AG08396 (cell line): ENCODE measurements at regions not wholly inside any gene's neighbourhood (a gene's known extent, or its start where the extent isn't known, plus 50 kb on each side); places are given as distances from the start of the nearest gene placed in this dataset.

Experiments used
- DNase-seq: peaks from one replicate; pipeline ENCODE4 v3.0.0; 2012; ENCODE audit warnings: low spot score, mixed read lengths

DNA sequence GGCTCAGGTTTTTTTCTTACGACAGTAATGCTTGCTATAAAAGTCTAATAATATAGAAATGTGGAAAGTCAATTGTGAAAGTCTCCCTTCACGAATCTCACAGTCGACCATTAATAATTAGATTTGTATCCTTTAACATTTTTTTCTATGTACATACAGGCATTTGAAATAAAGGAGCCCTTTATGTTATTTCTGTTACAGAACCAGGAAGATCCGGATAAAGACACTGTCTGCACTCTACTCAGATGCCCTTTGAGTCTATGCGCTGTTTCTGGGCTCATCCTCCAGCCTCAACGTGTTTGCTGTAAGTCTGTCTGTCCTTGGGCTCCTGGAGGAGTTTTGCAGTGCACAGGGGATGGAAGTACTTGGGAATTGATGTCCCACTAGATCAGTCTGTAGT, 212.2 kb upstream of the ATP2B1 start:
- peak; percentile 8 for DNase-seq

DNA sequence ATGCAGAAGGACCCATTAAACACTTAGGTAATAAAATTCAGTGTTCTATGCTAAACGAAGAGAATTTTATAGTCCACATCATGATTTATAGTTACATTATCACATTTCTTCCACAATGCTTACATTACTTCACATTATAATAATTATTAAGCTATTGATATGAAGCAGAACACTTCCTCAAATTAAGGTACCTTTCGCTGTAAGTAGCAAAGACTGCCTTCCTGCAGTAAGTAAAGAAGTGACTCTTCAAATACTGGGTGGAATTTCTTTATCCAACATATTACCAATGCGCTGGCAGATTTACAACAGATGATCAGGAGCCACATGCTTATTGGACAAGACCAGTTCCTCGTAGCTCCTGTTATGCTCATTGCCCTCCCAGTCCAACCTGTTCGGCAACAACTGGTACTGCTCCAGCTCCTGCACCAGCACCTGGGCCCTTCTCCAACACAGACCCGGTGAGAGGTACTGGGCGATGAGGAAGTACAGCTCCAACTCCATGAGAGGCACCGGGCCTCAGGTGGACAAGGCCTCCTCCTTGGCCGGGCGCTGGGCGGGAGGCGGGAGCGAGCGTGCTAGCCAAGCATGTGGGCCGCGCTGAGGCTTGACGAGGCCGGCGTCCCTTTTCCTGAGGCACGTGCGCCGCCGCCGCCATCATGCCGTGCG, 210.7 kb upstream of the ATP2B1 start:
- no peak for DNase-seq

DNA sequence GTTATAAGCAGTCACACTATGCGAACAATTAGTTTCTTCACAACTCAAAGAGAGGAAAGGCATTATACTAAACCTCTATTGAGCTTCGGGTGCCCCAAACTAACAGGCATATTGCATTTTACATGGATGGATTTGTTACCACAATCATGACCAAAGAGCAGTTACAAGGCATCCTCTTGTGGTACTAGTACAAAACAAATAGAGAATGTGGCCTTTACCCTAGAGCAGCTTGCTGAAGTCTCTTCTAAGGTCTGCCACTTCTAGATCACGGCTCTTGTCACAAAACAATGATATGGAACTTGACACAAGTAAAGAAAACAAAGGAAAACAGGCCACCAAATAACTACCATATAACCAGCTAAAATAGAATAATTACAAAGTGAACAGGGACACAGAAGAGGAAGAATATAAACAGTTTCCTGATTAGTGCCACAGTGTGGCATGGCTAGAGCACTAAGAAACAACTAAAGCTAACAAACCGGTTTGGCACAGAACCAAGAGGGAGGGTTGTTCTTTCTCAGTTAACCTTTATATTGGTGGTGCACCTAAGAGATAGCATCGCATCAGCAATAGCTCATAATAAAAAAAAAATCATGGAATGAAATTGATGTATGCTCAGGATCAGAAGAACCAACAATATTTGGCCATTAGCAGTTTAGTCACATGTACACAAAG, 209.7 kb upstream of the ATP2B1 start:
- no peak for DNase-seq

DNA sequence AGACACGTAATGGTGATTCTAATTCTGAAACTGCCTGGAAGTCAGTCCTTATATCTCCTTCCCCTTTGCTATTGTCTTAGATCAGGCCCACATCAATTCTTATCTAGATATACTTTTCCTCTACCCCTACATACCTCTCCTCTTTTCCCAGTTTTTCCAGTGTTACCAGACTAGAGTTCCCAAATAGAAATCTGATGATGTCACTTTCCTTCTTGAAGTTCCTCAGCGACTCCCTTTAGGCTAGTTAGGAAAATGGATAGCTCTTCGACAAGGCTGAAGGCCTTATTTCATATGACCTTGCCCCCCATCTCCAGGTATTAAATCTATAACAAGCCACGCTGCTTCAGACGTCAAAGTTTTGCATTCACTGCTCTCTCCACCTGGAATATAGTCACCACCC, 201.1 kb upstream of the ATP2B1 start:
- DNase-seq: no peak

DNA sequence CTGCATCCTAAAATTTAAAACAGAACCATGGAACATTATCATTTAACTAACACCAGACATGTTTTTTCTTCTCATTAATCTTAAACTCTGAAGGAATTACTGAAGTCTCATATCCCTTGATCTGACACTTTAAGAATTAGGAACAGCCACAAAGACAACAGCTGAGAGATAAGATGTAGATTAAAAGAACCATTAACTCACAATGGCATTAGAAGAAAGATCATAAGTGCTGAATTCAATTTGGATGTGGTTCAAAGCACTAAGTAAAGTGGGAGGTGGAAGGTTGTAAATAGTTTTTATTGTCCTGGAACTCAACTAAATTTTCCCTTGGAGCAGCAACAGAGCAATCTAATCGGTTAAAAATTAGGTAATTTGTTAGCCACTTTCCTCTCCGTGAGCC, 199.0 kb upstream of the ATP2B1 start:
- no peak for DNase-seq

DNA sequence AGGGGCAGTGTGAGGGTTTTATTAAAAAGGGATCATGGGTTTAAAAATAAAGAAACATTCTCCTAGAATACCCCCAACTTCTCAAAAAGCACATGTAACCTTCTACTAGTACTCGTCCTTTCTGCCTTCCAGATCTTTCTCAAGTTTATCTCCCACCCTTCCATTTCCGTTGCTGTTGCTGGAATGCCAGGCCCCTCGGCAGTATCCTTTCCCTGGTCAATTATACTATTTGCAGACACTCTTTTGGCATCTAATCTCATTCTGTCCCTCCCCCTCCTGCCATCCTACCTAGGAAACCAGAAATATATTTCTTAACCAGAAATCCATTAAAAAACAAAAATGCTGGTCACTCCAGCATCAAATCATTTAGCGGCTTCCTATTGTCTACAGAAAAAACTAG, 198.2 kb upstream of the ATP2B1 start:
- no peak for DNase-seq

DNA sequence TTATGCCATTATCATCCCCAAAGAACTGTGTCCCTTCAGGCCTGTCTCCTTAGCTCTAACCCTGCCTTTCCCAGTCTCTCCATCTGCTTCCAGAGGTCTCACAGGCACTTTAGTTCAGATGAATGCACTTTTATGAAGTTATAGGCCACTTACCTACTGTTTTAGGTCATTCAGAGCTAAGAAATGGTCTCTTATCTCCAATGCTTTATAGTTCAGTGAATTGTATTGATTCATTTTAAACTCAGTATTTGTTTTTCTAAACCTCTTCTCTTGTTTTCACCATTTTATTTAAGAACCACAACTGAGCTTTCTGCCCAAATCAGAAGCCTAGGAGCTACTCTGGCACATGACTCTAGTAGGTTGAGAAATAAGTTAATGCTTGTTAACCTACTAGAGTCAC, 197.5 kb upstream of the ATP2B1 start:
- DNase-seq: no peak

DNA sequence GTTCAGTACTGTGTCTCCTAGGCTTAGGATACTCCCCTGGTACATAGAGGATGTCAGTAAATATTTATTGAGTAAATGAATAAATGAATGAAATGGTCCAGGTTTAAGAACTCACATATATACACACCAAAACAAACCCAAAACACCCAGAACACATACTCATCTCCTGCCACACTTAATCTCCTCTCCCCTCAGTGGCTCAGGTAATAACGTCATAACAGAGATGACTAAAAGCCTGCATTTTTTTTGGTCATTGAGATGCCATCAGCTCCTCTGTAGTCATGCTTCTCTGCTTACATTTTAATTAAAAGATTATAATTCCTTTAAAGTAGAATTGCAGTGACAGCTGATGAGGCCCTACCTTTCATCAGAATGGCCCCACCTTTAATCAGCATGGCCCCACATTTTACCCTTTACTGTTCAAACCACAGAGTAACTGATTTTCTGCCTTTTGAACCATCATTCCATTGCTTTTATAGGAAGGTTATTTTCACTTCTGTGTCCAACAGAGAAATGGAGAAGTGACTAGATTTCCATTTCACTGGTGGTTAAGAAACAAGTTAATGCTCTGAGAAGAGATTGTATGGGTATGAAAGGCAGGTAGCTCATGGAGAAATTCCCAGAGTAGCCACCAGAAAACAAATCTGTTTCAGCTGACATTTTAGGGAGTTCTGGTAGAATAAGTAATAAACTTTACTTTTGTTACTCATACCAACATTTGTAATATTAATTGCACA, 193.4 kb upstream of the ATP2B1 start:
- no peak for DNase-seq

DNA sequence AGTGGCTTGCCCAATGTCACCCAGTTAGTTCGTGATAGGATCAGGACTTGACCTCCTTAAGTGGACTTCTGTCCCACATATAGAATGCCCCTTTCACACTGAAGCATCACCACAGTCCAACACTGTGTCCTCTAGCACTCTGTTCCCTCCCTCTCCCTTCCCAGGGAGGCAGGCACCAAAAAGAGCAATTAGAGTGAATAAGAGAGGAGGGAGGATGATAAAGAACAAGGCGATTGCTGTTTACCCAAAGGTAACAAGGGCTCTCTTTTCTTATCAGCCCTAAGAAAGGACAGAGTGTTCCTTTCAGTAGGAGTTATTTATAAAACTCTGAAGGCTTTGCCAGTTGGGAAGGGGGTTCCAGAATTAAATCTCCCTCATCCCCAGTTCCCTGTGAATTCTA, 192.7 kb upstream of the ATP2B1 start:
- DNase-seq: no peak

DNA sequence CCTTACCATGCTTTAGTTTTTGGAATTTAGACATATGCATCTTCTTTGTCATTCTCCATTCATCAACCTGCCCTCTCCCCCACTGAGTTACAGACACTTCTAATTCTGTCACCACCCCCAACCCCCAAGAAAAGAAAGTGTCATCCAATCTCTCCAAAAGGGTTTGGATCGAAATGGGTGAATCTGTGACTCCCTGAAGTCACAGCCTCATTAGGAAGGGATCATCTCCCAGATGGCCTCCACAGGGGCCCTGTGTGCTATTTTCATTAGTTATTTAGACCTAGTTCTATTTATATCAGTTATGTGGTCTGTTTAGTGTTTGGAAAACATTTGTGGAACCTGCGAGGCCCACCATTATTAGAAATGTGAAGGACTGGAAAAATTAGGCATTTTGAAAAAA, 191.0 kb upstream of the ATP2B1 start:
- no peak for DNase-seq

DNA sequence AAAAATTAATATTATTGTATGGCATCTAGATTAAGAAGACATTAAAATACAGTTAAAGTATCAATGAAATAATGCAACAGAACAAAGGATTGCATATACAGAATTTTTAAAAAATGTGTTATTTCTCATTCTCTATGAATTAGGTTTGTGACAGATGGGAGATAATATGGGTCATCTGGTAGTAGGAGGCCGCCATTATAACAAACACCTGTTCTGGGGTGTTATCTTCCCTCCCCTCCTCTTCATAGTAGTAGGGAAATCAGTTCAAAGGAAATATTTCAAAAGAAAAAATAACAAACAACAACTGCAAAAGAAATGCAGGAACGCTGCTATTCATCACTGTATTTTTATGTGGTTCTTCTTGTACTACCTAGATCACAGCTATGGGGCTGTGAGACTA, 187.0 kb upstream of the ATP2B1 start:
- DNase-seq: no peak

DNA sequence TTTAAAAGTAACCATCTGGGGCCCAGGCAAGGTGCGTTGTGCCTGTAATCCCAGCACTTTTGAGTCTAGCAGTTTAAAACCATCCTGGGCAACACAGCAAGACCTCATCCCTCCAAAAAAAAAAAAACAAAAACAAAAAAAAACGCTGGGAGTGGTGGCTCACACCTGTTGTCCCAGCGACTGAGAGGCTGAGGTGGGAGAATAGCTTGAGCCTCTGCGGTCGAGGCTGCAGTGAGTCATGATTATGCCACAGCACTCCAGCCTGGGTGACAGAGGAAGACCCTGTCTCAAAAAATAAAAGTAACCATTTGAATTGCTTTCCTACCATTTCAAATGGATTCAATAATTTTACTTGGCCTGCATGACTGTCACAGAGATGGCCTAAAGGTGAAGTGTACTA, 186.5 kb upstream of the ATP2B1 start:
- no peak for DNase-seq

DNA sequence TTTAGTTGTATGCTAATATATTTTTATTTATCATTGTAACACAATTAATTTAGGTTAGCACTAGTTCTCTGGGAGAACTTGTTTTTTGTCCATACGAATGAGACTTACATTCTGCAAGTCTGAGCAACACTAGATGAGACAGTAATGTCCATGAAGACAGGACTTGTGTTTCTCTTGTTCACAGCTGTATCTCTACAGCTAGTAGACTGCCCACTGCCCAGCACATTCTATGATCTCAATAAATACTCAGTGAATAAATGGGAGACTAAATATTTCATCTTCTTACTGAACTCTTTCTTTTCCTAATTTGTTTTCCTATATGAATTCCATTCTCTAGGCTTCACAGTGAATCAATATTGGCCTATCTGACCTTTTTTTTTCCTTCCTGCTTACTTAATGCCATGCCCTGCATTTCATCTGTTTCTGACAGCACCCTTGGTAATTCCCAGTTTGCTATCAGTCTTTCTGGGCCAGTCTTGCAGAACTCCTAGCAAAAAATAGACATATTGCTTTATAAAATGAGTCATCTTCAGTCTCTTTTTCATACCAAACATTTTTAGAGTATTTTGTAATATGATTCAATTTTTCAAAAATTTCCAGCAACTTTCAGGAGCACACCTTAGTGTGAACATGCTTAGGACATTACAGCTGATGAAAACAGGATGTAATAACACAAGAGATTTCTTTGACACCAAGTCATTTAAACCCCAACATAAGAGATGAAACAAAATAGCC, 185.5 kb upstream of the ATP2B1 start:
- peak; percentile 27 for DNase-seq

DNA sequence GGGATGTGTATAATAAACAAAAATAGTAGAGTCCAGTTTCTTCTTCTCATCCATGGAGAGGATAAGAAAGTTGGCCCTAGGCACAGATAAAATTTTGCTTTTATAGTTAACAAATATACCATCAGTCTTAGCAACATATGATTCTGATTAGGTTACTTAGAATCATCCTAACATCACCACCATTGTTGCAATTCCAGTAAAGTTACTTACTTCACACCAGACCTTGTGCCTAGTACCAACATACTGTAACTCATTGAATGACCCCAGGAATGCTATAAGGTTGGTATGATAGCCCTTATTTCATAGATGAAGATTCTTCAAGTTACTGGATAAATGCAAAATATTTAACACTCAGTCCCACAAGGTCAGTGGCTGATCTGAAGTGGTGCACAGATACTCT, 183.8 kb upstream of the ATP2B1 start:
- DNase-seq: no peak

DNA sequence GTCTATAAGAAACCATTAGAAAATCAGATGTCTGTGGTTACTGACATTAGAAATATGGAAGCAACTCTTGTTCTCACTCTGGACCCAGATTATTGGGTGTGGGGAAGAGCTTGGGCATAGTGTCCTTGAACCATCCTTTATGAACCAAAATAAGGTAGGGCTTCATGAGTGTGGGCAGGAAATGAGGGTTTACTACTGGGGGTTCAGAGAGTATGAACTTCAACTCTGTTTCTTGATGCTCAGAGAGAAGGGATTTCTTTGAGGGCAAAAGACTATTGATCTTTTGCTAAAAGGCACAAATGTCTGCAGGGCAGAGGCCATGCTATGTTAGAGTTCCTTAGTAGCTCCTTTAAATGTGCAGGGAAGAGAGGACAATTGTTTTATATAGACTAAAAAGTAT, 183.3 kb upstream of the ATP2B1 start:
- no peak for DNase-seq

DNA sequence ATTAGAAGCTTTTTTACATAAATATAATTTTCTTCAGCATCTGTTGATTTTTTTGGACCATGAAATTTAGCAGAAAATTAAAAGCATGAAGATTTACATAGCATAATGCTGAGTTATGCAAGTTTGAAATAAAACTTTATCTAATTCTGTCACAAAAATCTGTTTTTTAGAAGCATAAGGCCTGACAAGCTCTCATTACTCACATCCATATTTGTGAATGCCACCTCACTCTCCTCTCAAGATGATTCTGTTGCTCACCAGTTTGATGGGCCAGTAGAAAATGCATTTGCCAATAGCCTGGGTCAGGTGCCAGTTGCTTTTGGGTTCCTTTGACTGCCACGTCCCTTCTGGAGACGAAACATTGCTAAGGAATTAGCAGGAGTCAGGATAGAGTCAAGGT, 181.5 kb upstream of the ATP2B1 start:
- DNase-seq: no peak

DNA sequence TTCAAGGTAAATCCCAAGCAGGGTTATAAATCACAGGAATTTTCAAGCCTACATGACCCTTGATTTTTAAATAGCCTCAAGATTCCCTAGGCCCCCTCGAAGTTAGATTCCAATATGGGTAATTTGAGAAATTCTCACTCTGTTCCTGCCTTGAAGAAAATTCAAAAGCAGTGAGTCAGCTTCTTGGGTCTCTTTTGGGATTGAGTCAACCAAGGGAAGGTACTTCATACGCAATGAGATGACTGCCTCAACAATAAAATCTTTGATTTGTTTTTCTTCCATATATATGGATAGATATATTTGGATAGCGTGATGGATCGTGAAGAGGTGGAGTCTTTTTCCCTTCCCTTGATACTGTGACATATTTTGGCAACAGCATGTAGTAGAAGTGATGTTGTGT, 180.4 kb upstream of the ATP2B1 start:
- DNase-seq: no peak

DNA sequence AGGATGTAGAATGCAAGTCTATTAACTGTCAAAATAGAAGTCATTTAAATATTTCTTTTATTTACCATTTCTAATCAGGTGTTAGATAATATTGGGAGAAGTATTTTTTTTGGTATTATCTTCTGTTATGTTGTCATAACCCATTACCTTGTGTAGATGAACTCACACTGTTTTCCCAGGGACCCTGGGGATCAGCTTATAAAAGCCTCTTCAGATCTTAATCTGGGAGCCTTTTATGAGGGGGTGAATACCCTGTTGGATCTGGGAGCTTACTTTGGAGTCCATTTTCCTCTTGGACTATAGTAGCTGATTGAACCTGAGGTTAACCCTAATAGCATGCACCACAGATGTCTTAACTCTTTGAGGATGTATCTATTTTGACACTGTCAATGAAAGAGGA, 176.3 kb upstream of the ATP2B1 start:
- no peak for DNase-seq

DNA sequence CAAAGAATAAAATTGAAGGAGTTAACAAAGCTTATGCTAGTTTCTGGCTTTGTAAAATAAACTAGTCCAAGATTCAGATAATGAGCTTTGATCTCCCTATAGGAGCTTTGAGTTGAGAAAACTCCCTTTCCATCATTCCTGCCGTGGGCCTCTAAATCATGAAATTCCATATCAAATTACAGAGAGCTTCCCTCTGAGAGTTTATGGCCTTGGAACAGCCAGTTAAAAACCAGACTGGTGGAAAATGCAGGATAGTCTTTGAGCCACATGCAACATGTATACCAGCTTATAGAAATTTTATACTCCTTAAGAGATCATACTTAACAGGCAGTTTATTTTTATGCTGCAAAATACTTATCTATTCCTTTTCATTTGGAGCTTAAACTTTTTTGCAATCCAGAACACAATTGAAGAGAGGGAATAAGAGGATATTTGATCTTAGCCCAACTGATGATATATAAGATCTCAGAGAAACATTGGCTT, 175.8 kb upstream of the ATP2B1 start:
- DNase-seq: no peak

DNA sequence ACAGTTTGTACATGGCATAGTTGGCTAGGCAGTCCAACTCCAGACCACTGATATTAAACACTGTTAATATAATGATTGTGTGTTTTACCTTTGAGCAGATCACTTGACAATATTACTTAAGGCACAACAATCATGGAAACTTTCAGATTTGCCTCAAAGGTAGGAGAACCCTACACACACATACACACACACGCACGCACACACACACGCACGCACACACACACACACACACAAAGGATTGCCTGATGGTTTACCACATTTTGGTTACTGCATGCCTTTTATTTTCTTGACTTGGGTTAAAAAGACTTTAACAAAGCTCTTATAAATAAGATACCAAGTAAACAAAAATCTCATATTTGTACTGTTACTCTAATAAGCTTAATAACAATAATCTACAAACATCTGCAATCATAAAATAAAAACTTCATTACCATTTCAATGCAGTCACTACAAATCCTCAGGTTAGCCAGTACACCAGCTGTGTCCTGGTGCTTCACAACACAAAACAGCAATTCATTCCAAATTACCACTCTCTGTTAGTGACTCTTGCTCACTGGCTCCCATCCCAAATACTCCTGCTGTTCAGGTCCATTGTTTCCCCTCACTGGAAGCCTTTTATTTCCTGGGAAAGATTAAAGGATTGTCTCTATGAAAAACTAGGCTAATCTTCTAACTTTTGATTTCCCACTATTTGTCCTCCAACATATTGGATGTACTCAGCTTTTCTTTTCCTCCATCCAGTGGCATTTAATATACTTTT, 175.2 kb upstream of the ATP2B1 start:
- no peak for DNase-seq

DNA sequence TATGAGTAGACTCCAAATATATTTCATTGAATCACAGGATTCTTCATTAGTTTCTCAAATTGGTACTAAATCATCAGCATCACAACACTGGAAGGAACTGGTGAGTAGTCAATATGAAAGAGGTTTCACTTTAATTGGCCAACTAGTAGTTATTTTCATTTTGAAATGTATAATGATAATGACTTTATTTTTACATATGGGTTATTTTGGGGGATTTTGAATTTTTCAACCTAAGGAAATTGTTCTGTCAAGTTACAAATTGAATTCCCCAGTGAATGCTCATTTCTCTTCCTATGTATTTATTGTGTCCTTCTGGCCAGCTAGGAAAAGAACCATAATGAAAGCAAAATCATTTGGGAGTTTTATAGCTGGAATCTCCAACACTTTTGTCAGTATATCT, 174.2 kb upstream of the ATP2B1 start:
- DNase-seq: no peak

DNA sequence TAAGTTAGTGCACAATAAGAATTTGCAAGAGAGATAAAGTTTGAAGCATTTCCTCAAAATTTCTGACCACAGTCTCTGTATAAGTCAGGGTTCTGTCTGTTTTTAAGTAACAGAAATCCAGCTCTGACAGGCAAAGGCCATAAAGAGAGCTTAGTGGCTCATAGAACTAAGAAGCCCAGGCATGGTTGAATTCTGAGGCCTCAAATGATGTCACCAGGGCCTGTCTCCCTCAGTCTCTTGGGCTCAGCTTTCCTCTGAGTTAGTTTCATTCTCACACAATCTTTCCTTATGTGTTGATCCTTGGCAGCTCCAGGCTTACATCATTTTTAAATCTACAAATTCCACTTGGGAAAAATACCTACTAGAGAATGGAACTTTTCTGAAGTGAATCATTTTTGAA, 173.4 kb upstream of the ATP2B1 start:
- DNase-seq: peak; percentile 35
